HepG2 (cell line): ENCODE measurements at regions not wholly inside any gene's neighbourhood (a gene's known extent, or its start where the extent isn't known, plus 50 kb on each side); places are given as distances from the start of the nearest gene placed in this dataset.

Source experiments
- ATAC-seq: fragments of 200-7000 bp; cut with Tn5 transposase; 3 replicates; pipeline ENCODE4 v1.9.1; 2020; ENCODE audit warnings: mild to moderate bottlenecking, moderate library complexity
- BruUV-seq: library from RNA; stranded (reverse); fragments of 400-500 nt; replicated peaks from 2 replicates; lab custom pipeline; 2021; lab: Mats Ljungman, UMichigan
- CTCF ChIA-PET: fragments of 300-600 bp; formaldehyde crosslinking; extraction: SDS; loops from one replicate; lab custom pipeline; 2021; ENCODE audit warnings: low total read pairs, inconsistent platforms, low intra/inter-chr PET ratio; lab: Yijun Ruan, JAX
- POLR2A ChIA-PET: fragments of 350-600 bp; sonication (Branson Sonifier 250); formaldehyde crosslinking; loops from one replicate; lab custom pipeline; 2020; ENCODE audit warnings: antibody characterized with exemption, inconsistent platforms; lab: Yijun Ruan, JAX
- DNase-seq: peaks from one replicate; pipeline ENCODE4 v3.0.0-alpha.2; 2015; ENCODE audit warnings: low spot score
- FAIRE-seq: peaks from 3 replicates; lab custom pipeline; 2011; peaks lifted over from hg19 to GRCh38; lab: Jason Lieb, UNC
- H2AFZ ChIP-seq: one replicate; pipeline ENCODE4 v1.6.1; 2011; ENCODE audit warnings: low read length, inconsistent platforms
- H3K27ac ChIP-seq: fragments of 300-600 bp; 3 replicates; pipeline ENCODE4 v1.8.0; 2011; ENCODE audit warnings: mixed run types, mild to moderate bottlenecking, mixed read lengths, low read length, inconsistent platforms; ENCODE audit not compliant: insufficient read depth; ENCODE audit errors: extremely low read length
- H3K27me3 ChIP-seq, 2 experiments: fragments of 200-600 bp in 1 of 2; 2 replicates in 1 of 2; 3 replicates in 1 of 2; pipeline versions ENCODE4 v1.6.0 to v1.8.0; 2011; ENCODE audit warnings: low read length in 2 of 2, mild to moderate bottlenecking in 2 of 2, moderate library complexity in 2 of 2, inconsistent platforms in 1 of 2; ENCODE audit not compliant: insufficient read depth in 2 of 2, control insufficient read depth in 1 of 2
- H3K36me3 ChIP-seq, 2 experiments: fragments of 200-600 bp in 1 of 2; replicated peaks in 1 of 2; 2 replicates in 1 of 2; 3 replicates in 1 of 2; pipeline versions ENCODE4 v1.5.1 to v1.8.0; 2011; ENCODE audit warnings: low read length in 2 of 2, inconsistent platforms in 1 of 2; ENCODE audit not compliant: insufficient read depth in 2 of 2, control insufficient read depth in 1 of 2
- H3K4me1 ChIP-seq: 2 replicates; pipeline ENCODE4 v1.5.1; 2012; ENCODE audit warnings: low read length, inconsistent platforms; ENCODE audit not compliant: insufficient read depth
- H3K4me2 ChIP-seq: 2 replicates; pipeline ENCODE4 v1.6.0; 2011; ENCODE audit warnings: low read depth, low read length, inconsistent platforms
- H3K4me3 ChIP-seq, 3 experiments: fragments of 200-600 bp in 1 of 3; sonication (generic), shearing (Covaris generic) in 1 of 3; replicated peaks in 1 of 3; 2 replicates each; pipeline ENCODE4 v1.5.1; 2011 to 2016; ENCODE audit warnings: low read length in 3 of 3, inconsistent platforms in 2 of 3, low read depth in 2 of 3, mild to moderate bottlenecking in 2 of 3, control low read depth in 1 of 3, mixed read lengths in 1 of 3; ENCODE audit not compliant: insufficient read depth in 1 of 3
- H3K79me2 ChIP-seq: one replicate; pipeline ENCODE4 v1.6.1; 2011; ENCODE audit warnings: low read length, inconsistent platforms; ENCODE audit not compliant: insufficient read depth
- H3K9ac ChIP-seq: 2 replicates; pipeline ENCODE4 v1.6.0; 2011; ENCODE audit warnings: mild to moderate bottlenecking, low read depth, low read length, inconsistent platforms; ENCODE audit not compliant: insufficient read depth
- H3K9me3 ChIP-seq: 2 replicates; pipeline ENCODE4 v1.5.1; 2012; ENCODE audit warnings: mild to moderate bottlenecking, low read length
- H4K20me1 ChIP-seq: 2 replicates; pipeline ENCODE4 v1.6.0; 2011; ENCODE audit warnings: inconsistent platforms, mild to moderate bottlenecking, low read length, moderate library complexity; ENCODE audit not compliant: insufficient read depth
- CC2D1A ChIP-seq: sonication (generic); formaldehyde crosslinking; IDR thresholded peaks from 2 replicates; pipeline ENCODE4 v1.8.1; 2023; ENCODE audit warnings: mild to moderate bottlenecking, missing genetic modification reagents
- CERS6 ChIP-seq: sonication (generic); formaldehyde crosslinking; IDR thresholded peaks from 2 replicates; pipeline ENCODE4 v1.5.0; 2020; ENCODE audit warnings: missing genetic modification reagents
- HNF1B ChIP-seq: sonication (generic); formaldehyde crosslinking; IDR thresholded peaks from 2 replicates; pipeline ENCODE4 v1.5.1; 2020; ENCODE audit warnings: mild to moderate bottlenecking, moderate library complexity, missing genetic modification reagents
- ISL2 ChIP-seq: sonication (generic); formaldehyde crosslinking; IDR thresholded peaks from 2 replicates; pipeline ENCODE4 v1.5.0; 2020; ENCODE audit warnings: missing genetic modification reagents
- MAZ ChIP-seq, 2 experiments: sonication (generic) in 1 of 2; formaldehyde crosslinking in 1 of 2; IDR thresholded peaks; 2 replicates each; pipeline versions ENCODE4 v1.5.0 to v1.6.1; 2012 to 2020; ENCODE audit warnings: low read depth in 2 of 2, mild to moderate bottlenecking in 2 of 2, borderline replicate concordance in 1 of 2, improper control_type of control experiment in 1 of 2, low read length in 1 of 2, missing genetic modification reagents in 1 of 2, moderate library complexity in 1 of 2
- MEF2D ChIP-seq: sonication (generic); formaldehyde crosslinking; IDR thresholded peaks from 2 replicates; pipeline ENCODE4 v1.5.1; 2020; ENCODE audit warnings: mild to moderate bottlenecking, missing genetic modification reagents
- PRMT3 ChIP-seq: sonication (generic); formaldehyde crosslinking; IDR thresholded peaks from 2 replicates; pipeline ENCODE4 v1.8.1; 2022; ENCODE audit warnings: low read depth, mild to moderate bottlenecking, moderate library complexity, missing genetic modification reagents, borderline replicate concordance
- RXRB ChIP-seq: IDR thresholded peaks from 2 replicates; pipeline ENCODE4 v1.6.1; 2016; ENCODE audit warnings: borderline replicate concordance, missing genetic modification reagents, missing compliant biosample characterization
- SIN3A ChIP-seq: IDR thresholded peaks from 2 replicates; pipeline ENCODE4 v1.6.1; 2011; ENCODE audit warnings: low read depth, mild to moderate bottlenecking, control low read depth, low read length, borderline replicate concordance
- TBX3 ChIP-seq: fragments of 450-650 bp; IDR thresholded peaks from 2 replicates; pipeline ENCODE4 v1.6.1; 2017; ENCODE audit warnings: antibody characterized with exemption, mild to moderate bottlenecking, inconsistent platforms, borderline replicate concordance
- TP53 ChIP-seq: sonication (generic); formaldehyde crosslinking; conservative IDR thresholded peaks from 2 replicates; pipeline ENCODE4 v1.4.0; 2020; ENCODE audit warnings: missing genetic modification reagents
- WIZ ChIP-seq: sonication (generic); formaldehyde crosslinking; IDR thresholded peaks from 2 replicates; pipeline ENCODE4 v1.5.1; 2020; ENCODE audit warnings: mild to moderate bottlenecking, missing genetic modification reagents
- ZHX2 ChIP-seq, 2 experiments: sonication (generic) in 1 of 2; formaldehyde crosslinking in 1 of 2; IDR thresholded peaks; 2 replicates each; pipeline versions ENCODE4 v1.6.1 to v1.9.0; 2014 to 2022; ENCODE audit warnings: antibody characterized with exemption in 1 of 2, borderline replicate concordance in 1 of 2, inconsistent platforms in 1 of 2, low read depth in 1 of 2, missing genetic modification reagents in 1 of 2
- ZNF350 ChIP-seq: sonication (generic); formaldehyde crosslinking; IDR thresholded peaks from 2 replicates; pipeline ENCODE4 v1.4.0; 2020; ENCODE audit warnings: mild to moderate bottlenecking, low read depth, missing genetic modification reagents, borderline replicate concordance
- ZNF367 ChIP-seq: sonication (generic); formaldehyde crosslinking; IDR thresholded peaks from 2 replicates; pipeline ENCODE4 v1.4.0; 2020; ENCODE audit warnings: missing genetic modification reagents, borderline replicate concordance
- ZNF564 ChIP-seq: sonication (generic); formaldehyde crosslinking; IDR thresholded peaks from 2 replicates; pipeline ENCODE4 v1.8.1; 2023; ENCODE audit warnings: mild to moderate bottlenecking, missing genetic modification reagents
- ZNF607 ChIP-seq: sonication (generic); formaldehyde crosslinking; IDR thresholded peaks from 2 replicates; pipeline ENCODE4 v1.5.1; 2020; ENCODE audit warnings: missing genetic modification reagents, mild to moderate bottlenecking, borderline replicate concordance
- WGBS: methylation state at CpG from one replicate; pipeline ENCODE4 v1.1.6; 2017; ENCODE audit warnings: low lambda C conversion rate; 5-methylcytosine and 5-hydroxymethylcytosine counted together
- in situ Hi-C: cut with HindIII; loops from 2 replicates; pipeline ENCODE4 v1.10.0; 2017; ENCODE audit warnings: low pct_unique_long_range_greater_than_20kb; ENCODE audit not compliant: extremely low pct_ligation_motif_present
- intact Hi-C: fragments of 100-400 bp; cut with micrococcal nuclease; formaldehyde crosslinking; loops from one replicate; pipeline ENCODE4 v1.10.0; 2022; ENCODE audit not compliant: unreplicated experiment

- H3K9ac ChIP-seq: no peak overlapping the region
- DNase-seq (no peak), ATAC-seq (no peak), FAIRE-seq (no peak)
- no peaks in the 10 kb centered on the region for H3K4me1 ChIP-seq
- no peaks in the 10 kb centered on the region for H4K20me1 ChIP-seq
- ChIA-PET CTCF (no interaction called here), POLR2A (no interaction called here)
- BruUV-seq: no TSS peak
- H3K36me3 ChIP-seq: no peaks in the 10 kb centered on the region
- peaks cover 75% of the 10 kb centered on the region for H3K9me3 ChIP-seq
- H3K4me3 ChIP-seq: no peak overlapping the region
- no peak overlapping the region for H2AFZ ChIP-seq
- H3K4me2 ChIP-seq: no peak overlapping the region
- in situ Hi-C loops: no loop called here
- H3K27ac ChIP-seq: no peak overlapping the region
- intact Hi-C loops: no loop called here
- no peaks in the 10 kb centered on the region for H3K79me2 ChIP-seq
- H3K27me3 ChIP-seq: no peaks in the 10 kb centered on the region
- WGBS: 55% methylated on average over 3 of the region's 3 CpGs
- TF ChIP-seq ZNF367 (CRISPR knock-in tag) (no peak), ISL2 (no peak), ZNF564 (no peak), ZHX2 (IDR thresholded peaks at IDR 0.05; ENCODE audit: low read depth) (no peak), ZHX2 (CRISPR knock-in tag; IDR thresholded peaks at IDR 0.05; ENCODE audit: borderline replicate concordance) (no peak), ZNF607 (CRISPR knock-in tag) (no peak), PRMT3 (CRISPR knock-in tag) (no peak), HNF1B (CRISPR knock-in tag) (no peak), TBX3 (no peak), WIZ (CRISPR knock-in tag) (no peak), RXRB (CRISPR knock-in tag) (no peak), ZNF350 (no peak), TP53 (no peak), CC2D1A (CRISPR knock-in tag) (no peak), MEF2D (CRISPR knock-in tag) (no peak), MAZ (IDR thresholded peaks at IDR 0.05; ENCODE audit: borderline replicate concordance, low read depth, low read length) (no peak), MAZ (CRISPR knock-in tag; IDR thresholded peaks at IDR 0.05; ENCODE audit: low read depth) (no peak), SIN3A (no peak), CERS6 (CRISPR knock-in tag) (no peak)
Measured at GRCh38 chr13:109636736-109637135, 149.6 kb downstream of the IRS2 start.
